ENCODE measurements at regions not wholly inside any gene's neighbourhood (a gene's known extent, or its start where the extent isn't known, plus 50 kb on each side); places are given as distances from the start of the nearest gene placed in this dataset.
A peak's percentile ranks its signal among the peaks of the same experiment; 100 is the strongest.

DNA sequence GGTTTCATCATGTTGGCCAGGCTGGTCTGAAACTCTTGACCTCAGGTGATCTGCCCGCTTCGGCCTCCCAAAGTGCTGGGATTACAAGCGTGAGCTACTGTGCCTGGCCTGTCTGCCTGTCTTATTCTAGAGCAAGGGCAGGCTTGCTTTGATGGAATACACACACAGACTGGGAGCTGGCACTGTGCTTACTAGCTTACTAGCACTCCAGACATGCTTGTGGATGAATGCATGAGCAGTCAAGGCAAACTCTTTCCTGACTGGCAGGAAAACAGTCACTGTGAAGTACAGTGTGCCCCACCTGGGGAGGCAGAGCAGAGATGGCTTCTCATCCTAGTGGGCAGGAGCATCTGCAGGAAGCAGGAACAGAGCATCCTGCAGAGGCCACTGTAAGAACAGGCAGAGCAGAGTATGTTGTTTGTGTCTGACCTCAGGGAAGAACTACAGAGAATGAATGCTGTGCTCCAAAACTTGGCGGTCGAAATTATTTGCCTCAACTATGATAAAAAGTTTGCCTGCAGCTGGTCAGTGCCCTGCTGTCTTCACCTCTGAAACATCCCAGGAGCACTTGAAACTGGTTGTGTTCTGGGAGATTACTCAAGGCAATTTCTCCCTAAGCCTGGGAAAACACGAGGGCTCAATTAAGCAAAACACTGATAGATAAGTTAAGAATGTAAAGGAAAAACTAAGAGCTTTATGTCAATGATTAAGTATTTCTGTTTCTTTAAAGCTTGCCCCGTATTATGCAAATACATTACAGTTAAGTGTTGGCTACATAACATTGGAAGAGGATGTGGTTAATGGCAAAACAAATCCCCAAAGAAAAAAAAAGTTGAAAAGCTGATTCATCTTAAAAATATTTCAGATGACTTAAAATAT is 102.4 kb downstream of the VAPA start:
- Mint-ChIP-seq H3K4me3 (no peak overlapping the region), H3K9me3 (no peaks in the 10 kb centered on the region), H3K27ac (no peak overlapping the region), H3K27me3 (no peaks in the 10 kb centered on the region), H3K4me1 (peaks cover 0 to 2% (median 0%) of the 10 kb centered on the region in 4 donors), H3K36me3 (no peaks in the 10 kb centered on the region)
- Histone ChIP-seq H3K27ac (ENCODE audit: insufficient read depth, low read length, poor library complexity, severe bottlenecking) (no peak overlapping the region), H3K4me1 (ENCODE audit: control insufficient read depth, insufficient read depth, low read length, poor library complexity, severe bottlenecking) (no peaks in the 10 kb centered on the region), H3K9me3 (ENCODE audit: control insufficient read depth in 2 of 2, low read length in 2 of 2) (no peaks in the 10 kb centered on the region), H3K27me3 (ENCODE audit: control insufficient read depth, insufficient read depth, low read length) (no peaks in the 10 kb centered on the region), H3K4me3 (ENCODE audit: low read depth, low read length) (no peak overlapping the region), H3K36me3 (ENCODE audit: control insufficient read depth, insufficient read depth, low read length) (no peaks in the 10 kb centered on the region)
- DNase-seq (no peak), ATAC-seq (ENCODE audit: low read depth in 2 of 2) (no peak)

DNA sequence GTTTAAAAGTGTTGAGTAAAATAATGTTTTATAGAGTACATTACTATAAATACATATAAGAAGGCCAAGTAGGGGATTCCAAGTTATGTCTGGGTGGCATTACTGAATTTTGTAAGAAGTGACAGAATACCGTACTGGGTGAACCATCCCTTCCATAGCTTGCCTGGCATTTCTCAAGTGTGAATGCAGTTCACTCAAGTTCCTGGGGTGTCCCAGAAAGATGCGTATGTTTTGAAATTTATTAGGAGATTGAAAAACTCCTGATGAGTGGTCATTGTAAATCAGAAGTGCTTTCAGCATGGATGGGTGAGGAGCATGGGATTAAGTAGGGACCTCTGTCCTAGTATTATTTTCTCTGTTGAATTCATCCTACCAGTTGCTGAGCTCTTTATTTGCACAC is 103.2 kb downstream of the VAPA start:
- ATAC-seq (ENCODE audit: low read depth in 2 of 2) (no peak), DNase-seq (no peak)
- H3K36me3 ChIP-seq (ENCODE audit: control insufficient read depth, insufficient read depth, low read length) = no peaks in the 10 kb centered on the region
- H3K9me3 ChIP-seq (ENCODE audit: control insufficient read depth in 2 of 2, low read length in 2 of 2) = no peaks in the 10 kb centered on the region
- no peak overlapping the region for H3K27ac ChIP-seq (ENCODE audit: insufficient read depth, low read length, poor library complexity, severe bottlenecking)
- no peaks in the 10 kb centered on the region for H3K27me3 ChIP-seq (ENCODE audit: control insufficient read depth, insufficient read depth, low read length)
- H3K4me3 Mint-ChIP-seq = no peak overlapping the region
- peaks cover 4% of the 10 kb centered on the region for H3K27me3 Mint-ChIP-seq
- H3K36me3 Mint-ChIP-seq = no peaks in the 10 kb centered on the region
- peaks cover 0 to 2% (median 0%) of the 10 kb centered on the region in 4 donors for H3K4me1 Mint-ChIP-seq
- H3K4me1 ChIP-seq (ENCODE audit: control insufficient read depth, insufficient read depth, low read length, poor library complexity, severe bottlenecking) = no peaks in the 10 kb centered on the region
- no peaks in the 10 kb centered on the region for H3K9me3 Mint-ChIP-seq
- no peak overlapping the region for H3K4me3 ChIP-seq (ENCODE audit: low read depth, low read length)
- H3K27ac Mint-ChIP-seq = no peak overlapping the region

- DNase-seq (no peak), ATAC-seq (ENCODE audit: low read depth in 2 of 2) (no peak)
- Mint-ChIP-seq H3K27me3 (peaks cover 4% of the 10 kb centered on the region), H3K27ac (no peak overlapping the region), H3K9me3 (no peaks in the 10 kb centered on the region), H3K4me3 (no peak overlapping the region), H3K36me3 (no peaks in the 10 kb centered on the region), H3K4me1 (peaks cover 0 to 2% (median 0%) of the 10 kb centered on the region in 4 donors)
- H3K4me1 ChIP-seq (ENCODE audit: control insufficient read depth, insufficient read depth, low read length, poor library complexity, severe bottlenecking) = no peaks in the 10 kb centered on the region
- no peaks in the 10 kb centered on the region for H3K36me3 ChIP-seq (ENCODE audit: control insufficient read depth, insufficient read depth, low read length)
- H3K9me3 ChIP-seq (ENCODE audit: control insufficient read depth in 2 of 2, low read length in 2 of 2) = no peaks in the 10 kb centered on the region
- no peaks in the 10 kb centered on the region for H3K27me3 ChIP-seq (ENCODE audit: control insufficient read depth, insufficient read depth, low read length)
- H3K27ac ChIP-seq (ENCODE audit: insufficient read depth, low read length, poor library complexity, severe bottlenecking) = no peak overlapping the region
- H3K4me3 ChIP-seq (ENCODE audit: low read depth, low read length) = no peak overlapping the region
Measured at GRCh38 chr18:10018289-10018688, 104.5 kb downstream of the VAPA start.

DNA sequence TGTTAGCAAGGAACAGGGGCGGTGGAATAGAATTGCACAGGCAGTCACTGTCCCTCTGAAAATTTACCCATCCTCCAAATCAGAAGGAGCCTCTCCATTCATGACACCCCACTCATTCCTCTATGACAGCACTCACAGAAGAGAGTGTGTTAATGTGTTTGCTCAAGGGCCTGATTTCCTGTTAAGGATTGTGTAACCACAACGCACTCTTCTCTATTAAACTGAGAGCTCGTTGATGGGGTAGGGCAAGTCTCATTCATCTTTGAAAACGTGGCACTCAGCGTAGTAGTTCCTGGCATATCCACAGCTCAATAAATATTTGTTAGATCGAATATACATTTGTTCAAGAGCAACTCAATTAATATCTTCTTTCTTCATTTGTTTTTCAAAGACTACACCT is 106.4 kb downstream of the VAPA start:
- no peaks in the 10 kb centered on the region for H3K9me3 ChIP-seq (ENCODE audit: control insufficient read depth in 2 of 2, low read length in 2 of 2)
- H3K4me1 Mint-ChIP-seq = peaks cover 0 to 2% (median 0%) of the 10 kb centered on the region in 4 donors

DNA sequence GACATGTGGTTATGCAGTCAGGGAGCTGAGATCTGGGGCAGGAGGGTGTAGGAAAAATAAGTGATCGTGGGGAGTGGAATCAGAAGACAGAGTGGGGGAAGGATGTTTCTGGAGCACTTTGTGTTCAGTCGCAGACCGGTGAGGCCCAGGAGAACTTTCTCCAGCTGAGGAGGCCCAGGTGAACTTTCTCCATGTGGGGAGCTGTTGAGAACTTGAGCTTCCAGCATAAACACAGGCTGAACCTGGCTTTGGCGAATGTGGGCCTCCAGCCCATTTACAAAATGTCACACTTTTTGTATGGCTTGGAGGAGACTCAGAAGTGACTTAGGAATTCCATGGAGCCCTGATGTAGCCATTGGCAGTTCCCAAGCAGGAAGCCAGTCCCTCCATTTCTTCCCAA is 108.5 kb downstream of the VAPA start:
- H3K9me3 Mint-ChIP-seq = no peaks in the 10 kb centered on the region
- H3K36me3 Mint-ChIP-seq = no peaks in the 10 kb centered on the region
- Histone ChIP-seq H3K36me3 (ENCODE audit: control insufficient read depth, insufficient read depth, low read length) (no peaks in the 10 kb centered on the region), H3K9me3 (ENCODE audit: control insufficient read depth in 2 of 2, low read length in 2 of 2) (no peaks in the 10 kb centered on the region), H3K27me3 (ENCODE audit: control insufficient read depth, insufficient read depth, low read length) (no peaks in the 10 kb centered on the region), H3K4me3 (ENCODE audit: low read depth, low read length) (no peak overlapping the region), H3K27ac (ENCODE audit: insufficient read depth, low read length, poor library complexity, severe bottlenecking) (no peak overlapping the region), H3K4me1 (ENCODE audit: control insufficient read depth, insufficient read depth, low read length, poor library complexity, severe bottlenecking) (no peaks in the 10 kb centered on the region)
- H3K4me3 Mint-ChIP-seq = no peak overlapping the region
- H3K4me1 Mint-ChIP-seq = no peaks in the 10 kb centered on the region
- peaks cover 4% of the 10 kb centered on the region for H3K27me3 Mint-ChIP-seq
- ATAC-seq (ENCODE audit: low read depth in 2 of 2) (no peak), DNase-seq (no peak)
- no peak overlapping the region for H3K27ac Mint-ChIP-seq

More for the DNA sequence above, 106.4 kb downstream of the VAPA start:
- ATAC-seq (ENCODE audit: low read depth in 2 of 2) = no peak
- no peaks in the 10 kb centered on the region for H3K27me3 ChIP-seq (ENCODE audit: control insufficient read depth, insufficient read depth, low read length)
- H3K36me3 Mint-ChIP-seq = no peaks in the 10 kb centered on the region
- H3K36me3 ChIP-seq (ENCODE audit: control insufficient read depth, insufficient read depth, low read length) = no peaks in the 10 kb centered on the region
- no peak for DNase-seq
- no peaks in the 10 kb centered on the region for H3K9me3 Mint-ChIP-seq
- H3K4me3 ChIP-seq (ENCODE audit: low read depth, low read length) = no peak overlapping the region
- no peak overlapping the region for H3K4me3 Mint-ChIP-seq
- H3K27ac ChIP-seq (ENCODE audit: insufficient read depth, low read length, poor library complexity, severe bottlenecking) = no peak overlapping the region
- H3K4me1 ChIP-seq (ENCODE audit: control insufficient read depth, insufficient read depth, low read length, poor library complexity, severe bottlenecking) = no peaks in the 10 kb centered on the region
- H3K27ac Mint-ChIP-seq = no peak overlapping the region
- peaks cover 4% of the 10 kb centered on the region for H3K27me3 Mint-ChIP-seq

DNA sequence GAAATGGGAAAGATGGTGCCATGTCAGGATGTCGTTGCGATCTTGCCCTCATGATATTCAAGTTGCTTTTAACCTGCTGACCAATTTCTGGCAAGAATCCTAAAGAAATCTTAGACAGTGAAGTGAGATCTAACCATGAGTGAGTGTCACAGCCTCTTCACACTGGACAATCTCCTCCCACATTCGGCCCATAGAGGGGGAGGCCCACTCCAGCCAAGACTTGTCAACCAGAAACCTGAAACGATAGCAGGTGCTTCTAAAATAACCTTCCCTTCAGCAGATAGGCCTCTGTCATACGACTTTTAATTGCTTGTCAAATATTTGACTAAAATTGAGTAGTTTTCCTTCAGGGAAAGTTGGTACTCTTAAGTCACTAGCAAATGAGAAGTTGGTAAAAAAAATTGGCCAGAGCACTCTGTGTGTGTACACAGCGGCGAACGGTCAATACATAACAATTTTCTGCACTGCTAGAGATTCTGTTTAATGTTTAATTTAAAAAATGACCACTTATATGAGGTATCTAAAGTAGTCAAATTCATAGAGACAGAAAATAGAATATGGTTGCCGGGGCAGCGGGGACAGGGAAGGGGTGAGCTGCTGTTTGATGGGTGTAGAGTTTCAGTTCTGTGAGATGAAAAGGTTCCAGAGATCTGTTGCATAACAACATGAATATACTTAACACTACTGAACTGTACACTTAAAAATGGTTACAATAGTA is 110.2 kb downstream of the VAPA start:
- Mint-ChIP-seq H3K27ac (no peak overlapping the region), H3K4me3 (no peak overlapping the region), H3K27me3 (peaks cover 4% of the 10 kb centered on the region), H3K4me1 (no peaks in the 10 kb centered on the region), H3K36me3 (no peaks in the 10 kb centered on the region), H3K9me3 (no peaks in the 10 kb centered on the region)
- Histone ChIP-seq H3K27me3 (ENCODE audit: control insufficient read depth, insufficient read depth, low read length) (no peaks in the 10 kb centered on the region), H3K9me3 (ENCODE audit: control insufficient read depth in 2 of 2, low read length in 2 of 2) (no peaks in the 10 kb centered on the region), H3K36me3 (ENCODE audit: control insufficient read depth, insufficient read depth, low read length) (no peaks in the 10 kb centered on the region), H3K4me1 (ENCODE audit: control insufficient read depth, insufficient read depth, low read length, poor library complexity, severe bottlenecking) (no peaks in the 10 kb centered on the region), H3K27ac (ENCODE audit: insufficient read depth, low read length, poor library complexity, severe bottlenecking) (no peak overlapping the region), H3K4me3 (ENCODE audit: low read depth, low read length) (no peak overlapping the region)
- ATAC-seq (ENCODE audit: low read depth in 2 of 2) (no peak), DNase-seq (peak in 1 of 3 donors; percentile 7)

DNA sequence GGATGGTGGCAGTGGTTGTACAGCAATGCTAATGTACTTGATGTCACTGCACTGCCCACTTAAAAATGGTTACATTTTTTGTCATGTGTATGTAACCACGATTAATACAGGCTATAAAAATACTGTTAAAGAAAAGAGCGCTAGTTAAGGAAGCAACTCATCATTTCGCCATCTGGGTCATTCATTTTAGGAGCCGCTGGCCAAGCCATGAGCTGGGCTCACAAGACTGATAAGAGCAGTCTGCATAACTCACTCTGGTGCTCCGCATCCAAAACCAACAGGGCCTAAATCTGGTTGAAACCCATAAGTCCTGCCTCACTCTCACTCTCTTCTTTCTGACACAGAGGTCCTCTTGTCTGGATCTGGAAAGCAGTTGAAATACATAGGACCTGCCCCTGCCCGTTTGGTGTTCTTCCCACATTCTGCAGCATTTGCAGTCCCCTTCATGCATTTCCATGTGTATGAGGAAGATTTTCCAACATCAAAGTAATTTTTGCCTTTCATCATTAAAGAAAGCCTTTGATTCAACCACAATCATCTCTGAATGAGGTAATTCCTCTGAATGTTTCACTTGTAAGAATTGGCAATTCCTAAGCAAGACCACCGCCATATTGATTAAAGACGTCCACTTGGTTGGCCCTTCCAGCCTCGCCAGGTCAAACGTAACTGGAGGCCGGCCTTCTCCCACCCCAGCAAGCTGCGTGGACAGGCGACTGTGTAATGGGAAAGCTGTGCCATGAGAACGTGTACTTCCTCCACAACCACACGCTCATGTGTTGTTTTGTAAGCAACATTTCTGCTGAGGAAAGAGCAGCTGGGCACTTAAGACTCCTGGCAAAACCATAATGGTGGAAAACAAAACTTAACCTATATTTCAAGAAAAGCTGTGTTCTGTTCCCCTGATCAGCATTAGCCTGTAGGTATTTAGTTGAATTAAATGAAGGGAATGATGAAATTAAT is 112.2 kb downstream of the VAPA start:
- Histone ChIP-seq H3K4me3 (ENCODE audit: low read depth, low read length) (no peak overlapping the region), H3K9me3 (ENCODE audit: control insufficient read depth in 2 of 2, low read length in 2 of 2) (no peaks in the 10 kb centered on the region), H3K36me3 (ENCODE audit: control insufficient read depth, insufficient read depth, low read length) (no peaks in the 10 kb centered on the region), H3K27ac (ENCODE audit: insufficient read depth, low read length, poor library complexity, severe bottlenecking) (no peak overlapping the region), H3K4me1 (ENCODE audit: control insufficient read depth, insufficient read depth, low read length, poor library complexity, severe bottlenecking) (no peaks in the 10 kb centered on the region), H3K27me3 (ENCODE audit: control insufficient read depth, insufficient read depth, low read length) (no peaks in the 10 kb centered on the region)
- peaks cover 4% of the 10 kb centered on the region for H3K27me3 Mint-ChIP-seq
- no peak overlapping the region for H3K27ac Mint-ChIP-seq
- H3K36me3 Mint-ChIP-seq = no peaks in the 10 kb centered on the region
- no peak overlapping the region for H3K4me3 Mint-ChIP-seq
- ATAC-seq (ENCODE audit: low read depth in 2 of 2) (no peak), DNase-seq (no peak)
- H3K9me3 Mint-ChIP-seq = no peaks in the 10 kb centered on the region
- no peaks in the 10 kb centered on the region for H3K4me1 Mint-ChIP-seq
